ENCODE measurements at regions not wholly inside any gene's neighbourhood (a gene's known extent, or its start where the extent isn't known, plus 50 kb on each side); places are given as distances from the start of the nearest gene placed in this dataset.

- no peak overlapping the region for H3K4me3 ChIP-seq (ENCODE audit: low read length in 2 of 2)
Observed at GRCh38 chr15:38672814-38673670, 108.4 kb upstream of the RASGRP1 start.

GRCh38 chr15:38674448-38674847 is 109.8 kb upstream of the RASGRP1 start:
- Histone ChIP-seq H2AFZ (ENCODE audit: low read length) (no peak overlapping the region), H3K36me3 (replicated peaks in 1 of 2; ENCODE audit: control insufficient read depth in 2 of 2, insufficient read depth in 2 of 2, low read length in 2 of 2) (no peaks in the 10 kb centered on the region), H3K27me3 (ENCODE audit: control insufficient read depth in 3 of 3, insufficient read depth in 3 of 3, low read depth in 1 of 3, low read length in 3 of 3) (no peaks in the 10 kb centered on the region), H3K9me3 (replicated peaks in 1 of 2; ENCODE audit: control insufficient read depth in 2 of 2, insufficient read depth in 1 of 2, low read depth in 1 of 2, low read length in 2 of 2) (no peaks in the 10 kb centered on the region), H3K18ac (ENCODE audit: low read length) (no peak overlapping the region), H3K4me2 (ENCODE audit: insufficient read depth, low read length, poor library complexity, severe bottlenecking) (no peak overlapping the region), H4K91ac (ENCODE audit: low read depth, low read length, poor library complexity) (no peak overlapping the region), H4K8ac (ENCODE audit: low read depth, low read length) (no peak overlapping the region), H2BK12ac (ENCODE audit: low read length) (no peak overlapping the region), H3K9ac (ENCODE audit: low read depth, low read length, poor library complexity) (no peak overlapping the region), H3K27ac (replicated peaks; ENCODE audit: low read length) (no peak overlapping the region), H2BK15ac (ENCODE audit: low read length) (no peak overlapping the region), H3K4me1 (ENCODE audit: control insufficient read depth in 2 of 2, insufficient read depth in 1 of 2, low read depth in 1 of 2, low read length in 2 of 2) (peaks cover 0 to 7% of the 10 kb centered on the region in 2 donors), H3K4me3 (ENCODE audit: low read length in 2 of 2) (no peak overlapping the region), H3K79me1 (ENCODE audit: low read depth, low read length) (no peaks in the 10 kb centered on the region), H3K23ac (ENCODE audit: low read depth, low read length, poor library complexity) (no peak overlapping the region), H2BK5ac (ENCODE audit: low read length) (no peak overlapping the region), H3K4ac (ENCODE audit: low read length) (no peak overlapping the region), H2BK120ac (ENCODE audit: low read depth, low read length) (no peak overlapping the region), H3K14ac (ENCODE audit: low read length) (no peak overlapping the region), H2AK5ac (ENCODE audit: low read depth, low read length) (no peak overlapping the region)
- WGBS, 2 donors (ENCODE audit: extremely low coverage in 2 of 2, insufficient read length in 2 of 2, insufficient replicate concordance in 1 of 2): no CpG with 5 or more reads among the region's 4 CpGs
- no peak for DNase-seq (ENCODE audit: low spot score)

More at GRCh38 chr15:38672814-38673670, 108.4 kb upstream of the RASGRP1 start:
- Histone ChIP-seq H2BK5ac (ENCODE audit: low read length) (no peak overlapping the region), H2AFZ (ENCODE audit: low read length) (no peak overlapping the region), H3K4me1 (ENCODE audit: control insufficient read depth in 2 of 2, insufficient read depth in 1 of 2, low read depth in 1 of 2, low read length in 2 of 2) (peaks cover 0 to 14% of the 10 kb centered on the region in 2 donors), H3K9me3 (replicated peaks in 1 of 2; ENCODE audit: control insufficient read depth in 2 of 2, insufficient read depth in 1 of 2, low read depth in 1 of 2, low read length in 2 of 2) (no peaks in the 10 kb centered on the region), H3K9ac (ENCODE audit: low read depth, low read length, poor library complexity) (no peak overlapping the region), H3K36me3 (replicated peaks in 1 of 2; ENCODE audit: control insufficient read depth in 2 of 2, insufficient read depth in 2 of 2, low read length in 2 of 2) (no peaks in the 10 kb centered on the region), H2BK12ac (ENCODE audit: low read length) (no peak overlapping the region), H4K91ac (ENCODE audit: low read depth, low read length, poor library complexity) (no peak overlapping the region), H3K79me1 (ENCODE audit: low read depth, low read length) (no peaks in the 10 kb centered on the region), H3K18ac (ENCODE audit: low read length) (no peak overlapping the region), H2AK5ac (ENCODE audit: low read depth, low read length) (no peak overlapping the region), H2BK15ac (ENCODE audit: low read length) (no peak overlapping the region), H3K14ac (ENCODE audit: low read length) (no peak overlapping the region), H2BK120ac (ENCODE audit: low read depth, low read length) (no peak overlapping the region), H3K4ac (ENCODE audit: low read length) (no peak overlapping the region), H3K4me2 (ENCODE audit: insufficient read depth, low read length, poor library complexity, severe bottlenecking) (no peak overlapping the region), H4K8ac (ENCODE audit: low read depth, low read length) (no peak overlapping the region), H3K27me3 (ENCODE audit: control insufficient read depth in 3 of 3, insufficient read depth in 3 of 3, low read depth in 1 of 3, low read length in 3 of 3) (no peaks in the 10 kb centered on the region), H3K27ac (replicated peaks; ENCODE audit: low read length) (no peak overlapping the region), H3K23ac (ENCODE audit: low read depth, low read length, poor library complexity) (no peak overlapping the region)
- WGBS, 2 donors (ENCODE audit: extremely low coverage in 2 of 2, insufficient read length in 2 of 2, insufficient replicate concordance in 1 of 2): no CpG with 5 or more reads among the region's 14 CpGs
- DNase-seq (ENCODE audit: low spot score): no peak

- Histone ChIP-seq H4K91ac (ENCODE audit: low read depth, low read length, poor library complexity) (no peak overlapping the region), H3K27me3 (ENCODE audit: control insufficient read depth in 3 of 3, insufficient read depth in 3 of 3, low read depth in 1 of 3, low read length in 3 of 3) (no peaks in the 10 kb centered on the region), H3K4ac (ENCODE audit: low read length) (no peak overlapping the region), H3K4me1 (ENCODE audit: control insufficient read depth in 2 of 2, insufficient read depth in 1 of 2, low read depth in 1 of 2, low read length in 2 of 2) (no peaks in the 10 kb centered on the region), H2BK120ac (ENCODE audit: low read depth, low read length) (no peak overlapping the region), H3K23ac (ENCODE audit: low read depth, low read length, poor library complexity) (no peak overlapping the region), H3K18ac (ENCODE audit: low read length) (no peak overlapping the region), H2AK5ac (ENCODE audit: low read depth, low read length) (no peak overlapping the region), H3K4me2 (ENCODE audit: insufficient read depth, low read length, poor library complexity, severe bottlenecking) (no peak overlapping the region), H3K27ac (replicated peaks; ENCODE audit: low read length) (no peak overlapping the region), H4K8ac (ENCODE audit: low read depth, low read length) (no peak overlapping the region), H2BK5ac (ENCODE audit: low read length) (no peak overlapping the region), H3K9ac (ENCODE audit: low read depth, low read length, poor library complexity) (no peak overlapping the region), H3K79me1 (ENCODE audit: low read depth, low read length) (no peaks in the 10 kb centered on the region), H3K14ac (ENCODE audit: low read length) (no peak overlapping the region), H2BK15ac (ENCODE audit: low read length) (no peak overlapping the region), H3K4me3 (ENCODE audit: low read length in 2 of 2) (no peak overlapping the region), H3K36me3 (replicated peaks in 1 of 2; ENCODE audit: control insufficient read depth in 2 of 2, insufficient read depth in 2 of 2, low read length in 2 of 2) (no peaks in the 10 kb centered on the region), H2AFZ (ENCODE audit: low read length) (no peak overlapping the region), H2BK12ac (ENCODE audit: low read length) (no peak overlapping the region), H3K9me3 (replicated peaks in 1 of 2; ENCODE audit: control insufficient read depth in 2 of 2, insufficient read depth in 1 of 2, low read depth in 1 of 2, low read length in 2 of 2) (no peaks in the 10 kb centered on the region)
- DNase-seq (ENCODE audit: low spot score): no peak
- WGBS, 2 donors (ENCODE audit: extremely low coverage in 2 of 2, insufficient read length in 2 of 2, insufficient replicate concordance in 1 of 2): no CpG with 5 or more reads among the region's 2 CpGs
Observed at GRCh38 chr15:38678281-38678680, 113.7 kb upstream of the RASGRP1 start.

- no peak overlapping the region for H4K91ac ChIP-seq (ENCODE audit: low read depth, low read length, poor library complexity)
- no peak overlapping the region for H3K23ac ChIP-seq (ENCODE audit: low read depth, low read length, poor library complexity)
- H3K4me2 ChIP-seq (ENCODE audit: insufficient read depth, low read length, poor library complexity, severe bottlenecking): no peak overlapping the region
- no CpG with 5 or more reads among the region's 5 CpGs for WGBS, 2 donors (ENCODE audit: extremely low coverage in 2 of 2, insufficient read length in 2 of 2, insufficient replicate concordance in 1 of 2)
- H2BK5ac ChIP-seq (ENCODE audit: low read length): no peak overlapping the region
- no peak overlapping the region for H2BK120ac ChIP-seq (ENCODE audit: low read depth, low read length)
- H2AK5ac ChIP-seq (ENCODE audit: low read depth, low read length): no peak overlapping the region
- H3K14ac ChIP-seq (ENCODE audit: low read length): no peak overlapping the region
- H3K27ac ChIP-seq (replicated peaks; ENCODE audit: low read length): no peak overlapping the region
- no peak overlapping the region for H2AFZ ChIP-seq (ENCODE audit: low read length)
- no peak overlapping the region for H2BK15ac ChIP-seq (ENCODE audit: low read length)
- H3K27me3 ChIP-seq (ENCODE audit: control insufficient read depth in 3 of 3, insufficient read depth in 3 of 3, low read depth in 1 of 3, low read length in 3 of 3): no peaks in the 10 kb centered on the region
- no peaks in the 10 kb centered on the region for H3K79me1 ChIP-seq (ENCODE audit: low read depth, low read length)
- no peak overlapping the region for H3K4me3 ChIP-seq (ENCODE audit: low read length in 2 of 2)
- H3K4ac ChIP-seq (ENCODE audit: low read length): no peak overlapping the region
- H4K8ac ChIP-seq (ENCODE audit: low read depth, low read length): no peak overlapping the region
- no peak for DNase-seq (ENCODE audit: low spot score)
- no peak overlapping the region for H3K9ac ChIP-seq (ENCODE audit: low read depth, low read length, poor library complexity)
- no peaks in the 10 kb centered on the region for H3K36me3 ChIP-seq (replicated peaks in 1 of 2; ENCODE audit: control insufficient read depth in 2 of 2, insufficient read depth in 2 of 2, low read length in 2 of 2)
- no peaks in the 10 kb centered on the region for H3K4me1 ChIP-seq (ENCODE audit: control insufficient read depth in 2 of 2, insufficient read depth in 1 of 2, low read depth in 1 of 2, low read length in 2 of 2)
- H3K18ac ChIP-seq (ENCODE audit: low read length): no peak overlapping the region
- no peak overlapping the region for H2BK12ac ChIP-seq (ENCODE audit: low read length)
- H3K9me3 ChIP-seq (replicated peaks in 1 of 2; ENCODE audit: control insufficient read depth in 2 of 2, insufficient read depth in 1 of 2, low read depth in 1 of 2, low read length in 2 of 2): no peaks in the 10 kb centered on the region
Observed at GRCh38 chr15:38680775-38681174, 116.2 kb upstream of the RASGRP1 start.

All from neuronal stem cell (in vitro differentiated cells).